ENCODE measurements at regions not wholly inside any gene's neighbourhood (a gene's known extent, or its start where the extent isn't known, plus 50 kb on each side); places are given as distances from the start of the nearest gene placed in this dataset.

DNA sequence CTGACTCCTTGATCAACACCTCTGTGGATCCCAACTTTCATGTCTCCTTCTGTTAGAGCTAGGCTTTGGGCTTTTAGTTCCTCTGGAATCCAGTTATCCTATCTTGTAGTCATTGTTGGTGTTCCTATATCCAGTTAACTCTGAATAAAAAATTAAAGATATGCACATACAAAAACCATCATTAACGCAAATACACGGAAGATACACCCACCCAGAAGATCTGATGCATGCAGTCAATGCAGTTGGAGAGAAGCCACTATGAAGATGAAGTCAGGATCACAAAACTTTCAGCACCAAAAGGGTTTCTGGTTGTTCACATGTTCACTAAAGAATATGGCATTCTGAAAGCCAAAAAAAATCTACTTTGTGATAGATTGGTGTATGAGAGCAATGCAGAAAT is 123.6 kb upstream of the LHX8 start:
- no peak for DNase-seq (ENCODE audit: low spot score in 2 of 2, unreplicated experiment in 2 of 2)
- no peaks in the 10 kb centered on the region for H3K4me1 Mint-ChIP-seq
- no peak overlapping the region for H3K27ac Mint-ChIP-seq
- no peaks in the 10 kb centered on the region for H3K36me3 Mint-ChIP-seq
- H3K27me3 Mint-ChIP-seq (ENCODE audit: low read depth) = peaks cover 5% of the 10 kb centered on the region
- no peaks in the 10 kb centered on the region for H3K9me3 Mint-ChIP-seq
- TF ChIP-seq, protein P1, sequence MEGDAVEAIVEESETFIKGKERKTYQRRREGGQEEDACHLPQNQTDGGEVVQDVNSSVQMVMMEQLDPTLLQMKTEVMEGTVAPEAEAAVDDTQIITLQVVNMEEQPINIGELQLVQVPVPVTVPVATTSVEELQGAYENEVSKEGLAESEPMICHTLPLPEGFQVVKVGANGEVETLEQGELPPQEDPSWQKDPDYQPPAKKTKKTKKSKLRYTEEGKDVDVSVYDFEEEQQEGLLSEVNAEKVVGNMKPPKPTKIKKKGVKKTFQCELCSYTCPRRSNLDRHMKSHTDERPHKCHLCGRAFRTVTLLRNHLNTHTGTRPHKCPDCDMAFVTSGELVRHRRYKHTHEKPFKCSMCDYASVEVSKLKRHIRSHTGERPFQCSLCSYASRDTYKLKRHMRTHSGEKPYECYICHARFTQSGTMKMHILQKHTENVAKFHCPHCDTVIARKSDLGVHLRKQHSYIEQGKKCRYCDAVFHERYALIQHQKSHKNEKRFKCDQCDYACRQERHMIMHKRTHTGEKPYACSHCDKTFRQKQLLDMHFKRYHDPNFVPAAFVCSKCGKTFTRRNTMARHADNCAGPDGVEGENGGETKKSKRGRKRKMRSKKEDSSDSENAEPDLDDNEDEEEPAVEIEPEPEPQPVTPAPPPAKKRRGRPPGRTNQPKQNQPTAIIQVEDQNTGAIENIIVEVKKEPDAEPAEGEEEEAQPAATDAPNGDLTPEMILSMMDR (IDR thresholded peaks at IDR 0.05; ENCODE audit: unreplicated experiment) = no peak
- H3K4me3 Mint-ChIP-seq = no peak overlapping the region

DNA sequence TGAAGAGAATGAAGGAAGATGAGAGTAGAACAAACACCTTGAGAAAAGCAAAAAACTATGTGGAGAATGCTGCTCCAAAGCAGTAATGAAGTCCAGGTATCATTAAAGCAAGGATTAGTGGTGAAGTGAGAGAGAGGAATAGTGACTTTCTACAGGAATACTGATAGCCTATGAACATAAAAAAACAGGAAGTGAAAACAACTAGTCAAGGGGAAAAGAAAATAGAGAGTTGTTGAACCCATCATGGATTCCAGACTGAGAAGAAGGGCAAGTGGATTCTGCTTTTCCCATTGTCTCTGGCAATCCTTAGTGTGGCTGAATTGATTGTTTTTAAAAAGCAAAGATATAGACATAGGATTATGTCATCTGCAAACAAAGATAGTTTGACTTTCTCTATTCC is 119.9 kb upstream of the LHX8 start:
- Mint-ChIP-seq H3K9me3 (peaks cover 13% of the 10 kb centered on the region), H3K4me3 (no peak overlapping the region), H3K27ac (no peak overlapping the region), H3K36me3 (no peaks in the 10 kb centered on the region), H3K4me1 (no peaks in the 10 kb centered on the region), H3K27me3 (ENCODE audit: low read depth) (peaks cover 5% of the 10 kb centered on the region)
- no peak for DNase-seq (ENCODE audit: low spot score in 2 of 2, unreplicated experiment in 2 of 2)
- TF ChIP-seq, protein P1 (IDR thresholded peaks at IDR 0.05; ENCODE audit: unreplicated experiment) = no peak

DNA sequence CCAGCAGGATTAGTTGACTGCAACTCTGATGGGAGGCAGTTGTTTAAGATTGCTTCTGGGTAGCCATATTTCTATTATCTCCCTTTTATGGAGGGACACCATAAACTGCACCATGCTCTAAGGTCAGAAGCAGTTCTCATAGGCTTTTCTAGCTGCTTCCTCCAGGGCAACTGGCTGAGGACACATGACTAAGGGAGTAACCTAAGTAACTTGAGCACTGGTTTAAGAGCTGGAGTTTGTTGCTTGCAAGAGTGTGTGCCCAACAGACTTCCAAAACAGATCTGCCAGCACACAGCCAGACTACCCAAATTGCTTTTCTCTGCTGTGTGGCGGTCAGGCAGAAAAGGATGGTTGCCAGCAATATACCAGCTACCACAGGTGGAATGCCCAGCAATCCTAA is 111.2 kb upstream of the LHX8 start:
- no peak overlapping the region for H3K27ac Mint-ChIP-seq
- DNase-seq (ENCODE audit: low spot score in 2 of 2, unreplicated experiment in 2 of 2) = no peak
- H3K27me3 Mint-ChIP-seq (ENCODE audit: low read depth) = no peaks in the 10 kb centered on the region
- H3K4me3 Mint-ChIP-seq = no peak overlapping the region
- no peaks in the 10 kb centered on the region for H3K4me1 Mint-ChIP-seq
- H3K36me3 Mint-ChIP-seq = no peaks in the 10 kb centered on the region
- peaks cover 4% of the 10 kb centered on the region for H3K9me3 Mint-ChIP-seq
- TF ChIP-seq, protein P1 (IDR thresholded peaks at IDR 0.05; ENCODE audit: unreplicated experiment) = no peak

DNA sequence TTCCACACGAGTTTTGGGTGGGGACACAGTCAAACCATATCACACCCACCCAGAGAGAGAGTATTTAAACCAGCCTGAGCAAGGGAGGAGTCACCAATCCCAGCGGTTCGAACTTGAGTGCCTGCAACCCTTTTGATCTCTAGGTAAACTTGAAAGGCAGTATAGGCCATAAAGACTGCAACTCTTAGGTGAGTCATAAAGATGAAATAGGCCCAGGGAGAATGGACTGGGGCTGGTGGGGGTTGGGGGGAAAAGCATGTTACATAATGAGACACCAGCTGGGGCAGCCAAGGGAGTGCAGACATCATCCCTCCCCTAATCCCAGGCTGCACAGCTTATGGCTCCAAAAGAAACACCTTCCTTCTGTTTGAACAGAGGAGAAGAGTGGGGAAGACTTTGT is 99.8 kb upstream of the LHX8 start:
- Mint-ChIP-seq H3K4me1 (no peaks in the 10 kb centered on the region), H3K27me3 (ENCODE audit: low read depth) (no peaks in the 10 kb centered on the region), H3K9me3 (peaks cover 25% of the 10 kb centered on the region), H3K4me3 (no peak overlapping the region), H3K27ac (no peak overlapping the region), H3K36me3 (peaks cover 1% of the 10 kb centered on the region)
- TF ChIP-seq, protein P1 (IDR thresholded peaks at IDR 0.05; ENCODE audit: unreplicated experiment) = no peak
- DNase-seq (ENCODE audit: low spot score in 2 of 2, unreplicated experiment in 2 of 2) = no peak

DNA sequence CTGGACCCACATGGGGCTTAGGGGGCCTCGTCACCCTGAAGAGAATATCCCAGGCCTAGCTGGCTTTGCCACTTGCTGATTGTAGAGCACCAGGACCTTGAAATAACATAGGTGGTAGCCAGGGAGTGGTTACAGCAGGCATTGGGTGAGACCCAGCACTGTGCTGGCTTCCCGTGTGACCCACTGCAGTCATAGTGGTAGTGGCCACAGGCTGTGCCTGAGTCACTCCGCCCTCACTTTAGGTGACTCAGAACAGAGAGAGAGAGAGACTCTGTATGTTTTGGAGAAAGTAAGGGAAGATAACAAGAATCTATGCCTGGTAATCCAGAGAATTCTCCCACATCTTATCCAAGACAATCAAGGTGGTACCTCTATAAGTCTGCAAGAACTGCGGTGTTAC is 98.7 kb upstream of the LHX8 start:
- Mint-ChIP-seq H3K9me3 (peaks cover 30% of the 10 kb centered on the region), H3K4me1 (no peaks in the 10 kb centered on the region), H3K4me3 (no peak overlapping the region), H3K27me3 (ENCODE audit: low read depth) (no peaks in the 10 kb centered on the region), H3K36me3 (peaks cover 1% of the 10 kb centered on the region), H3K27ac (no peak overlapping the region)
- DNase-seq (ENCODE audit: low spot score in 2 of 2, unreplicated experiment in 2 of 2) = no peak
- TF ChIP-seq, protein P1 (IDR thresholded peaks at IDR 0.05; ENCODE audit: unreplicated experiment) = no peak

DNA sequence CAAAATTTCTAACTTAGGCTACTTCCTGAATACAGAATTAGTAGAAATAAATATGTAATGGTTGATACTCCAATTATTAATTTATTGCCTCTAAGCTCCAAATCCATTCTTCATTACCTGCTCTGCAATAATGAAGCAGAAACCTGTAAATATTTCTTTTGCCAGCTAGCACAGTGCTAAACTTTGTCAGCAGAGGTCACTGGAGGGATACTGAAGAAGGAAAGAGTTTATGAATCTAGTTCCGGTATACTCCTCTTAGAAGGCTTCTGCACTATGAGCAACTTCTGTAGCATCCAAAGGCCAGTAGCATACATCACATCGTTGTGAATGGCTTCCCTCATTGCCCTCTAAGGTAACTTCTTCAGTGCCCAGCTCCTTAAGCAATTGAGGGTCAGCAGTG is 81.0 kb upstream of the LHX8 start:
- Mint-ChIP-seq H3K4me1 (no peaks in the 10 kb centered on the region), H3K4me3 (no peak overlapping the region), H3K36me3 (no peaks in the 10 kb centered on the region), H3K27me3 (ENCODE audit: low read depth) (peaks cover 7% of the 10 kb centered on the region), H3K9me3 (peaks cover 11% of the 10 kb centered on the region), H3K27ac (no peak overlapping the region)
- DNase-seq (ENCODE audit: low spot score in 2 of 2, unreplicated experiment in 2 of 2) = no peak
- TF ChIP-seq, protein P1 (IDR thresholded peaks at IDR 0.05; ENCODE audit: unreplicated experiment) = no peak
